ENCODE measurements at regions not wholly inside any gene's neighbourhood (a gene's known extent, or its start where the extent isn't known, plus 50 kb on each side); places are given as distances from the start of the nearest gene placed in this dataset.
"Not testable (repeated sequence)": the region's sequence is repeated elsewhere in the genome, so short reads cannot be mapped to it uniquely, and the experiment has no call there.

DNA sequence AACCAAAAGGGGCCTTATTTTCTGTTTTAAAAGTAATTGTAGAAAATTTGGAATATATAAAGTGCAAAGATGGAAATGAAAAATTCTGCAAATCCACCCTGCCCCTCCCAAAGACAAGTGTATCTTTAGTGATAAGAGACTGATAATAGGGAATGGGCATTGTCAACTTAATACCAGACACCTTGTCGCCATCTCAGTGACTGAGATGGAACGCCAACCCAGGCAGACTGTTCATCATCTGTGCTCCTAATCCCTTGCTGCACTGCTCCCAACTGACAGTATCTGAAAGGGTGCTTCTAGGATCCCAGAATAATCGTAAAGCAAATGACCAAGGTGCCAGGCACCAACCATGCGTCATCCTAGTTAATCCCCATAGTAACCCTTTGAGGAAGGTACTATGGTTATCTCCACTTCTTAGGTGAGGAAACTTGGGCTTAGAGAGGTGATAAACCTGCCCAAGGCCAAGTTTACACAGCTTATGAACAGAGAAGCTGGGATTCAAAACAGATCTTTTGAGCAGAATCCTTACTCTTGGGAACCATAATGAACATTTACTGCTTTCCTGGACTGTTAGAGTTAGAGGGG, 583.7 kb downstream of the GATA3 start:
- DNase-seq: no peak

DNA sequence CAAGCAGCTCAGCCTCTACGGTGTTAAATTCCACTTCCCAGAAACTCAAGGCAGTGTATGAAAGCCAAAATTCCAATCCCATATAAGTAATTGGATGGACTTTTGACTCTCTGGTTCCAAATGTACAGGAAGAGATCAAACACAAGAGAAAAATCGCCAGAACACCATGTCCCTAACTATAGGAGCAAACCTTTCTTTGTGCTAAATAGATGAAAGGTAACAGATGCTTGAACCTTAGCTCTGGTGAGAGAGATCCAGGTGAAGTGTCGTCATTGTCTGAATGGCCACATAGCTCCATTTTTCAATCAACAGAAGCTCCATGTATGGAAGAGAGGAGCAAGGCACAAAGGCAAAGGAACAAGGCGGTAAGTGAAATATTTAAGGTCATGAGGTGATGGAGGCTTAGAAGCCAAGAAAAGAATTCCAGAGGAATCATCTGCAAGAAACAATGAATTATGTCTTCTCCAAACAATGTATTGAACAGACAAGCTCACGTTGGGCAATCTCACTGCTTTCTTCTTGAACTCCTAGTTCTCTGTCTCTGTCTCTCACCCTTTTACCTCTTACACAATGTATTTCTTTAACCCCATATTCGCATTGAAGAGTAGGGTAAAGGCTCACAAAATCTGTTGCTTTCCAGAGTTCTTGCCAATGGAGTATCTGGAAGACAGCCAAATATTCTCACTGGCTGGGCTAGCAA, 585.1 kb downstream of the GATA3 start:
- DNase-seq: no peak

DNA sequence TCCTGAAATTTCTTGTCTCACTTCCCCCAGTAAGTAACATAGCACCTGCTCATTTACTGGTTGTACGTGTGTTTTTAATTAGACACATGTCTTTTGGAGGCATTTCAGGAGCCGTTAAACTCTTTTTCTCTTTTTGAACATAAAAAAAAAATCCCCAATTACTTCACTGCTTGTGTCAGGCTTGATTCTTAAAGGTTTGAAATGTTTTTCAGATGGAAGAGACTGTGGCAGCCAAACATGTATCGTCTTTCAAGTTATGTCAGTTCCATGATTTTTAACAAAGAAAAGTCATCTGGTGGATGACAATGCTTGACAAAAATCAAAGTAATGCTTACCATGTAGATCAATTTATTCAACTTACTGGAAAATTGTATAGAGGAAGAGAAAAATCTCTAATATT, 585.8 kb downstream of the GATA3 start:
- DNase-seq: no peak

DNA sequence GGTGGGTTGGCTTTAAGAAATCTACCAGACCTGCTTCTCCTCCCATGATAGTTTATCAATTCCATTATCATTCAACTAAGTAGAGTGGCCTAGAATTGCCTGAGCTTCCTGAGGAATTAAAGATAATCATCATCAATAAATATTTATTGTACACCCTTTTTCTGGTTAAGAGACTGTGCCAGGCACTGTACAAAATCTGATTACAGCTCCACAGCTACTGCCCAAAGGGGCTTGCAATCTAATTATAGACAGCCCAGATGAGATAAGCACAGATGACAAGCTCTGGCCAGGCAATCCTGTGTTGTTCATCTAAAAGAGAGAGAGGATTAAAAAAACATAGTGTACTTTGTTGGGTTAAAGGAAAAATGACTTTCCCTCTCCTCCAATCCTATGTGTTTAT, 586.4 kb downstream of the GATA3 start:
- DNase-seq: no peak

DNA sequence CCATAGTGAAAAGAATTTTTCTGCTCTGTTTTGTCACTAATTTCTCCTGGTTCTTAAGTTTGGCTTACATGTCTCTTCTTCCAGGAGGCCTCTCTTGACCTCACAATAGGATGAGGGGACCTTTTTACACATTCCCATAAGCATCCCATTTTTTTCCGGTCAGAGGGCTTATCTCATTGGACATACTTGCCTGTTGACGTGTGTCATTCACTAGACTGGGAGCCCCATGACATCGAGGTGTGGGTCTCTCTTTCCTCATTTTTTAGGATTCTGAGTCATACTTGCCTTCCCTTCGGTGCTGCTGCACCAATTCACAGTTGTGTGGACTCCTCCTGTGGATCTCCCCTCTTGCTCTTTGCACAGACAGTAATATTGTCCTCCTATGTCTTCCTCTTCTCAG, 601.8 kb downstream of the GATA3 start:
- no peak for DNase-seq

DNA sequence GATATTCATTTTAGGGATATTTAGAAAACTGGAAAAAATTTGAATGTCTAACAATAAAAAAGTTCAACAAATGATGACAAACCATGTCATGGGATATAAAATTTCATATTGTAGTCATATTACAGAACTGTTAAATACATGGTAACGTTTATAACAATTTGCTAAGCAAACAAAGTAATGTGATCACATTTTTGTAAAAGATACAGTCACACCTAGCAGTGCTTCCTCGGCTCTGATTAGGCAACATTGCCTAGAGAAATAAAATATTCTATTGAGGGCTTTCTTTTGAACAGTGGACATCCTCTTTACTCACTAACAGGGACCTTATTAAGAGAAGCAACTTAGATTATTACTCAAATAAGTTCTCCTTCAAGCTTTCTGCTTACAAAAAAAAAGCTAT, 605.5 kb downstream of the GATA3 start:
- no peak for DNase-seq

DNA sequence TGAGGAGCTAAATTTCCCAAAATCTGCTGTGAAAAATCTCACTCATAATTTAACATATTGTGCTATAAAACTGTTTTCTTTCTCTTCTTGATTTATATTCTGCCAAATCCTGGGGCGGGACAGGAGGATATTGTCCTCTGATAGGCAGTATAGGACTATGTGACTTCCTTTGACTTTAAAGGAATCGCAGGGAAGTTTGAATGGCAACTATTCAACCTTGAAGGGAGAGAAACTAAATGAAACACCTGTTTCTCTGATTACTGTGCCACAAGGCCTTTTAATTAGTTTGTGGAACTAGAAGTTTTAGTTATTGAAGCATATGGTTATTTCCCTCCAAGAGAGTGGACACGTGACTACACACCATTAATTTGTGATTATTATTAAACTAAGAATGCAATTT, 607.4 kb downstream of the GATA3 start:
- no peak for DNase-seq

DNA sequence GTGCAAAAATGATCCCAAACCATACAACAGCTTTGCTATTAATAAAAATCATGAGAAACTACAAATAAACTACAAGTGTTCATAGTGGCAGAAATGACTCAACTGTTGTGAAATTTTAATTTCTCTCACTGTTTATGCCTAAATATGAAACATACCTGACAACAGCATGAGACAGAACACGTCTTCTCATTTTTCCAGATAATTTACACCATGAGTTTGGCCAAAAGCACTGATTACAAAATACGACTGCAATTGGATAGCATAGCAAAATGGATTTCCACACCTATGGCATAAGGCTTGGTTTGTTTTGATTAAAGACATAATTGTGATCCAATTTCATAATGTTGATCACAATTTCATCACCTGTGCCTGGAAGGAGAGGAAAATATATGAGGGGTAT, 608.6 kb downstream of the GATA3 start:
- DNase-seq: no peak

DNA sequence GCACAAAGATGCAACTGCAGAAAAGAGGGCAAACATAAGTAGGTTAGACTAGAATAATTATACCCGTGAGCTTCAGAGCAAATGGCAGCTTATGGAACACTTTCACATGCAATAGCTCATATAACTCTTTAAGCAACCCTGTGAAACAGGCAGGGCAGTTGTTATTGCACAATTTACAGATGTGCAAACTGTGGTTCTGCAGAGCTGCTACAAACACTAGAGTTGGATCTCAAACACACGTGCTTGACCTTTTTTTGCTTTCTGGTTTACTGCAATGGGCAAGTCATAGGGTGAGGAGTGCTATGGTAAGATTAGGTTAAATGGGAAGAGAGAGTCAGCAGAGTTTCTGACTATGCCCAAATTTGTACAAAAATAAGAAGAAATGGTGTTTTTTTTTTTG, 610.8 kb downstream of the GATA3 start:
- no peak for DNase-seq

DNA sequence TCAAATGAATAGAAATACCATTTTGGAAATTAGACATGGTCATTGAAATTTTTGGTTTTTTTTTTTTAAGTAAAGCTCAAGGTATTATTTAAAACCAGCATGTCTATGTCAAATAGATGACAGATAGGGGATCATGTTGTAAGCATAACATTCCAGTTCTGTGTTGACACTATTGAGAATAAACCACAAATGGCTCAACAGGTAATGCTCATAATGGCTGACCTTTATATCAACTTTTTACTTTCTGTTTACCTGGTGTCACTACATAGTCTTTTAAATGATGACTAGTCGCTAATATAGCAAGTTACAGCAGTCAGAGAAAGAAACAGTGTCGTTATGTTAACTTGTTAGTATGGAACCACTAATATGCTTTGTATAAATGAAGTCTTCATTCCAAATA, 616.0 kb downstream of the GATA3 start:
- no peak for DNase-seq

DNA sequence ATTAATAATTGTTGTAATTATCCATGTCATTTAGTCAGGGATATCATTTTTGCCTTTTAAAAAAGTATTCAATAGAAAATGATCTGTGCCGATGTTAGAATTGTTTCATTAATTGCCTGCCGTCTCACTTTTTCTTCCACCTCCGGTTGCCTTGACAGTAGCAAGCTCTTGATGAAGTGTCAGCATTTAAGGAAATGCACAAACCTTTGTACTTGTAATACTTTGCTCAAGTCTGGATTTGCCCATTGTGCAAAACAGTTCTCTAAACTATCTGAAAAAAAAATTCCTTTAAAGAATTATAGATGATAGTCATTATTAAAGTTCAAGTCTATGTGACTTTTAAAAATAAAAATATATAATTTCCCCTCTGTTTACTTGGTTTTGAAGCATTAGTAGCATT, 619.7 kb downstream of the GATA3 start:
- no peak for DNase-seq

DNA sequence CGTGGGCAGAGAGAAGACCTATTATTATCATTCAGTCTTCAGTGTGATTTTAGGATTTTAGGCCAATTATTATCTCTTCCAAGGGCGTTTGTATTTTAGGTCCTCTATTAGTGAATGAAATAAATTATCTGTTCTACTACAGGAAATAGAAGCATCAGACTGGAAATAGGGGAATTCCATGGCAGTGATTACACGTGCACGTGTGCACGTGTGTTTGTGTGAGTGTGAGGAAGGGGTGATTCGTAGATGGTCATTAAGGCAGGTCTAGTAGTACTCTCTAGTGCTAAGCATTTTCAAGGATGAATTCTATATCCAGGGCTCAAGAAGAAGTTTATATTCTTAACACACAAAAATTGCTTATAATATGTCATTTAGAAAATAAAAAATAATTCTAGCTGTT, 623.2 kb downstream of the GATA3 start:
- no peak for DNase-seq

DNA sequence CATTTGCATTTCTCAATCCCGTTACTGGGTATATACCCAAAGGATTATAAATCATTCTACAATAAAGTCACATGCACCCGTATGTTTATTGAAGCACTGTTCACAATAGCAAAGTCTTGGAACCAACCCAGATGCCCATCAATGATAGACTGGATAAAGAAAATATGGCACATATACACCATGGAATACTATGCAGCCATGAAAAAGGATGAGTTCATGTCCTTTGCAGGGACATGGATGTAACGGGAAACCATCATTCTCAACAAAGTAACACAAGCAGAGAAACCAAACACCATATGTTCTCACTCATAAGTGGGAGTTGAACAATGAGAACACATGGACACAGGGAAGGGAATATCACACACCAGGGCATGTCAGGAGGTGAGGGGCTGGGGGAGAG, 630.4 kb downstream of the GATA3 start:
- not testable (repeated sequence) for DNase-seq

DNA sequence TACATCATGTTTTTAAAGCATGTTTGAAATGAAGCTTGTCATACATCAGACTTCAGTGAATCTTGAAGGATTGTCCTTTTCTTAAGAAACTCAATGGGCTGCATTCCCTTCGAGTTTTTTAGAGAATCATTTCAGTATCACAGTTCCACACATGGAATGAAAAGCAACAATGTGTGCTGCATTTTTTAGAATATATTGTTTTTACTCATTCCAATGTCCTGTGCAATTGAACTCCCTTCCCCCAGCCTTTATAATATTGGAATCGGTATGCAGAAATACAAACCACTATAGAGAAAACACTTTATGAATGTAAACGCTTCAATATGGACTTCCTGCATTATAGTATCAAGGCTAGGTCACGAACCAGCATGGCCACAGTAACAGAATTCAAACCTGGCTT, 634.4 kb downstream of the GATA3 start:
- DNase-seq: no peak

DNA sequence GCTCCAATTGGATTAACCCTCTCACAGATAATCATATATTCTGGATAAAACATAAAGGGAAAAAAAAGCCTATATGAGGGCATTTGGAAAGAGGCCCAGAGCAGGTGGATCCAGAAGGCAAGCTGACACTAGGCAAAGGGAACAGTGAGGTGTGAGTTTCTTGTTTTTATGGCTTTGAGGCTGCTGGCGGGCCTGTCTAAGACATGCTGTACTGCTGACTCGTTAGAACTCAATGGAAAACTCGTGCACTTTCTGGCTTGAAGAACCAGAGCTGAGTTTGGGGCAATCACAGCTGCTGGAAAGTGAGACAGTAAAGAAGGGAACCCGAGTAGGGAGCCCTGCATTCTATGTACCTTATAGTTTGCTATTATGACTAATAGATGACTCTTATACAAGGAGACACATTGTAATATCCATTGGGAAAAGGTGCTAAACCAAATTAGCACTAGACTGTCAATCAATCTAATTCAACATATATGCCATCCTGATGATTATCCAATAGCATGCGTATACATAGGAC, 637.1 kb downstream of the GATA3 start:
- no peak for DNase-seq

DNA sequence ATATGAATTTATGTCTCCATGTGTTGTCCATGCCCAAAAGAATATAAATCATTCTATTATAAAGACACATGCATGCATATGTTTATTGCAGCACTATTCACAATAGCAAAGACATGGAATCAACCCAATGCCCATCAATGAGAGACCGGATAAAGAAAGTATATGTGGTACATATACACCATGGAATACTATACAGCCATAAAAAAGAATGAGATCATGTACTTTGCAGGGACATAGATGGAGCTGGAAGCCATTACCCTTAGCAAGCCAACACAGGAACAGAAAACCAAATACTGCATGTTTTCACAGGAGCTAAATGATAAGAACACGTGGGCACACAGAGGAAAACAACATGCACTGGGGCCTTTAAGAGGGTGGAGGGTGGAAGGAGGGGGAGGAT, 639.1 kb downstream of the GATA3 start:
- DNase-seq: not testable (repeated sequence)

DNA sequence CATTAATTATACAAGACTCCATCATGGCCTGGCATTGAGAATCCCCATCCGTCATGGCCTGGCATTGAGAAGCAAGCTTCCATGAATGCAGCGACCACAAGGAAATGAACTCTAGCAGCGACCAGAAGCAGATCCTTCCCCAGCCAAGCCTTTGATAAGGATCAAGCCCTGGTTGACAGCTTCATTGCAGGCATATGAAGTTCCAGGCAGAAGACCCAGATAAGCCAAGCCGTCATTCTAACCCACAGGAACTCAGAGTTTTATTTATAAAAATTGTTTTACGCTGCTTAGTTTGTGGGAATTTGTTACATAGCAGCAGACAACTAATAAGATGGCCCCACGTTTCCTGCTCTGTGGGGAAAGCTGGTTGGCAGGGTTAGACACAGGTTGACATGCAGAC, 642.3 kb downstream of the GATA3 start:
- DNase-seq: no peak

DNA sequence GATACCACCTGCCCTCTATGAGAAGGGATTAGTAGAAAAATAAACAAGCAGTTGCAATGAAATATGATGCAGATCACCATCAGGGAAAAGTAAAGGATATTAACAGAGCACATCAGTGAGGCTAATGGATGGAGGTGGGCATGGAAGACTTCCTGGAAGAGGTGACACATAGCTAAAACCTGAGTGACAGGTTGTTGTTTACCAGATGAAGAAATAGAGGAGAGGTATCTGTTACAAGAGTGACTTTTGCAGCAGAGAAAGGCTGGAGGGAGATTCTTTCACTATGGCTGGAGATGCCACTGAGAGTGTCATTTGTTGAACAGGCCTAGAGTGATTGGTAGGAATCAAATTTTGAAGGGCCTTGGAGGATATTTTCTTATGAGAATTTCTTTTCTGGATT, 646.2 kb downstream of the GATA3 start:
- no peak for DNase-seq

DNA sequence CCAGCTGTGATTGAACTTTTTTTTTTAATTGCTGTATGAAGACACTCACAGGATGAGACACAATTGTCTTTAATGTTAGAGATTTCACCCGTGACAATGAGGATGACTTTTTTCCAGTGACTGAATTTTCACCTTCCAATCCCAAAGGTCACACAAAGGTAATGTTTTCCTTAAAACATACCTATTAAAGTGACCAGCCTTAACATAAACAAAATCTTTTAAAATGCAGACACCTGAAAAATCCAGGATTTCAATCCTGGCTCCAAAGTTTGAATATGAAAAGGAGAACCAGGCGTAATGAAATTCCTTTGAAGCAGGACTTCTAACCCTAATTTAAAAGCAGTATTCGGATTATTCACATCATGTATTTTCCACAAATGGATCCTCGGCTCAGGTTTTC, 647.7 kb downstream of the GATA3 start:
- DNase-seq: no peak

DNA sequence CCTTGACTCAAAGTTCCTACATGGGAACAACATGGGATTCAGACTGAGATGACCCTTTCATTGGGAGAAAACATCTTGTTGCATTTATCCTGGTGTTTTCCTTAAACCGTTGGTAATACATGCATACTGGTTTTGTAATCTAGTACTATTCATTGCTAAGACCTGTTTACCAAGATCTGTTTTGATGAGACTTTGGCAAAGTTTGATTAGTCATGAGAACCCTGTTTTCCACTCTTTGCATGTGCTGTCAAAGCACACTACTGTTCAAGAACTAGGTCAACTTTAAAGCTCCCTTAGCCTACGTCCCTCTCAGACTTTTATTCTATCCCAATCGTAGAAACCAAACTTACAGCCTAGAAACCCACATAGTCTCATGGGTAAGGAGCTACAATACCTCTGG, 650.9 kb downstream of the GATA3 start:
- no peak for DNase-seq

DNA sequence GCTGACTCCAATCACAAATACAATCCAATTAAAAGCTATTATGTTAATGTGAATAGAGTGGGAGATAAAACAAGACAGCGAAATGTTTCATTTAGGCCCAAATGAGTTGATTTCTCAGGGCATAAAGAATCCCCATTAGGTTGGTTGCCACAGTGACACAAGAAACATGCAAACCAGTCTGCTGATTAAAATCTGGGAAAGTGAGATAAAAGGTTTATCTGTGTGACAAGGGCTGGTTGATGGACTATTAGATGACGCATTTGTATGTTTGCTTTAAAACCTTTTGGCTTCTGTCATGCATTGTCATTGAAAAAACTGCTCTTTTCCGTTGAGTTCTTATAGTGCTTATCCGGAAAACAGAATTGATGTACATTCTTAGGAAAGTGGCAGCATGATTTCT, 658.2 kb downstream of the GATA3 start:
- DNase-seq: no peak

DNA sequence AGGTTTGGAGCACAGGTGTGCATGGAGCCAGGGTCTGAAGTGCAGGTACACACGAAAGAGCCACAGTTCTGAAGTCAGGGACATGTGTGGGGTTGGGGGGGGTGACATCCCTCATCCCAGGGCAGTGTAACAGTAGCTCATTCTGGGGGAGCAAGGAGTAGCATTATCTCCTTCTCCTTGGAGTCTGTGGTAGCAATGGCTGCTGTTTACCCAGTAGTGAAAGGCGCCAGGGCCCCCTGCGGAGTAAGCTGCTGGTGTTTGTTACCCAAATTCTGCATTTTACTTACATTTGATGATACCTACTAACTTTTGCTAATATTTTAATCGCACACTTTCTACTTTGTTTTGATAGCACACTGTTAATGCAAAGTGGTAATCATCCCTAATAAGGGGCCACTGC, 665.5 kb downstream of the GATA3 start:
- no peak for DNase-seq

DNA sequence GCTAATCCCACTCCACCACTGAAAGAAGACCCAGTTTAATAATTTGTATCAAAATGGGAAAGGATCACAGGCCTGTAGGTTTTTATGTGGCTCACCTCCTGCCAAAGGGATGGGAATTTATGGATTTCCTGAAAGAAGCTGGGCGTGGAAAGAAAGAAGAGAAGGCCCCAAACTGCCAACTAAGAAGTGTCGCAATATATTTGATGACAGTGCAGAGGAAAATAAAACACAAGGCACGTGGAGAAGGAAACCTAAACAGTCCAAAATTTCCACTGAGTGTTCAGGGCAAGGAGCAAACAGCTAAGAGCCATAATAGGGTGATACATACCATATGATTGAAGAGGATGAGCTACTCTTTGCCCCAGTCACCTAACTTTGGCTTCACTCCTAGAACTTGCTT, 667.2 kb downstream of the GATA3 start:
- no peak for DNase-seq

DNA sequence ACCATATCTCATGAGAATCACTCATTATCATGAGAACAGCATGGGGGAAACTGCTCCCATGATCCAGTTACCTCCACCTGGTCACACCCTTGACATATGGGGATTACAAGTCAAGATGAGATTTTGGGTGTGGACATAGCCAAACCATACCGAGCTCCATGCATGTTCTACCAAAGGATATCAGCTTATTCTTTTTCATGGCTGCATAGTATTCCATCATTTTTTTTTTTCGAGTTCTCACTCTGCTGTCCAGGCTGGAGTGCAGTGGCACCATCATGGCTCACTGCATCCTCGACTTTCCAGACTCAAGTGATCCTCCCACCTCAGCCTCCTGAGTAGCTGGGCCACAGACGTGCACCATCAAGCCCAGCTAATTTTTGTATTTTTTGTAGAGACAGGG, 668.3 kb downstream of the GATA3 start:
- no peak for DNase-seq

DNA sequence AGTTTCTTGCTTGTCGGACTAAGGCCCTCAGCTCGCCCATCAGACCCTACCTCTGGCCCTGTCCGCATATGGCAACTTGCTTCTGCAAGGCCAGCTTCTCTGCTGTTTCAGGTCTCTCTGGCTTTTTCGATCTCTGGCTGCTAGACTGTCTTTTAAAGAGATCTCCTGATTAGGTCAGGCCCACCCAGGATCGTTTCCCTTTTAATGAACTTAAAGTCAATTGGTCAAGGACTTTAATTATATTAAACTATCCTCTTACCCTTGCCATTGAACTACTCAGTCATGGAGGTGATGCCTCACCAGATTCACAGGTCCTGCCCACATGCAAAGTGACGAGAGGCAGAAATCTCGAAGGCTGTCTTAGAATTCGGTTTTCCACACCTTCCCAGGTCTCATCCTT, 670.9 kb downstream of the GATA3 start:
- no peak for DNase-seq
